Smooth muscle cell (in vitro differentiated cells): ENCODE measurements at regions not wholly inside any gene's neighbourhood (a gene's known extent, or its start where the extent isn't known, plus 50 kb on each side); places are given as distances from the start of the nearest gene placed in this dataset.

ENCODE experiments used
- DNase-seq: peaks from one replicate; lab custom pipeline; 2025; ENCODE audit not compliant: unreplicated experiment; lab: John Stamatoyannopoulos, UW
- H2AFZ ChIP-seq: fragments of 200-600 bp; sonication (generic); 2 replicates; pipeline ENCODE4 v1.6.0; 2016; ENCODE audit warnings: antibody characterized with exemption, low read depth, mild to moderate bottlenecking
- H3F3A ChIP-seq: fragments of 200-600 bp; sonication (generic); 2 replicates; pipeline ENCODE4 v1.6.0; 2017; ENCODE audit warnings: antibody characterized with exemption, low read depth
- H3K27ac ChIP-seq: fragments of 200-600 bp; sonication (generic); 2 replicates; pipeline ENCODE4 v1.5.1; 2016; ENCODE audit warnings: low read depth, mild to moderate bottlenecking
- H3K27me3 ChIP-seq: fragments of 200-600 bp; sonication (generic); 2 replicates; pipeline ENCODE4 v1.6.1; 2016; ENCODE audit warnings: low read depth, mild to moderate bottlenecking
- H3K36me3 ChIP-seq: fragments of 200-600 bp; sonication (generic); 2 replicates; pipeline ENCODE4 v1.5.1; 2016; ENCODE audit warnings: low read depth
- H3K4me1 ChIP-seq: fragments of 200-600 bp; sonication (generic); 2 replicates; pipeline ENCODE4 v1.5.1; 2016; ENCODE audit warnings: low read depth
- H3K4me2 ChIP-seq: fragments of 200-600 bp; sonication (generic); 2 replicates; pipeline ENCODE4 v1.6.0; 2016; ENCODE audit warnings: mild to moderate bottlenecking
- H3K4me3 ChIP-seq: fragments of 200-600 bp; sonication (generic); 2 replicates; pipeline ENCODE4 v1.5.1; 2016; ENCODE audit warnings: mild to moderate bottlenecking
- H3K79me2 ChIP-seq: fragments of 200-600 bp; sonication (generic); 2 replicates; pipeline ENCODE4 v1.6.0; 2016; ENCODE audit warnings: low read depth, mild to moderate bottlenecking
- H3K9ac ChIP-seq: fragments of 200-600 bp; sonication (generic); 2 replicates; pipeline ENCODE4 v1.6.0; 2016; ENCODE audit warnings: low read depth
- H3K9me3 ChIP-seq: fragments of 200-600 bp; sonication (generic); replicated peaks from 2 replicates; pipeline ENCODE4 v1.5.1; 2016; ENCODE audit warnings: low read depth
- H4K20me1 ChIP-seq: fragments of 200-600 bp; sonication (generic); 2 replicates; pipeline ENCODE4 v1.6.0; 2016; ENCODE audit warnings: low read depth
- WGBS: methylation state at CpG from one replicate; pipeline ENCODE4 v1.1.7; 2016; ENCODE audit warnings: low lambda C conversion rate; 5-methylcytosine and 5-hydroxymethylcytosine counted together
- TF ChIP-seq, protein P1 (sequence below): fragments of 200-600 bp; sonication (generic); IDR thresholded peaks from 2 replicates; pipeline ENCODE4 v1.5.1; 2017; ENCODE audit warnings: borderline replicate concordance, mild to moderate bottlenecking, antibody characterized with exemption; ENCODE audit not compliant: insufficient read depth, poor library complexity, severe bottlenecking

DNA sequence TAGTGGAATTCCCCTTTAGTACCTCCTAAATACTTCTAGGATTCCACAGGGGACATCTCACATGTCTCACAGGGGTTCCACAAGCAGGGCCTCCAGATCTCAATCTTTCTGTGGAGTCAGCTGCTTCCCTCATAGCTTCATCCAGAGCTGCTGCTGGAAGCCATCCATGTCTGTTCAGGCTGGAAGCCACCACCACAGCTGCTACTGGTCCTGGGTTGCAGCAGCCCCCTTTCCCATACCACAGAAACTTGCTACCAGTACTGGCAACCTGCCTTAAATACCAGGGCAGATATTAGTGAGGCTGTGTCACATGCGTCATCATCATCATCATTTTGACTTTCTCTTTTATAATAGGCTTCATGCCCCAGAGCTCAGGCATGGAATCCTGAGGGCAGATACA is 242.7 kb upstream of the NCAM1 start:
- no peak overlapping the region for H3K4me3 ChIP-seq
- H3K9me3 ChIP-seq: no peaks in the 10 kb centered on the region
- peaks cover 3% of the 10 kb centered on the region for H3K27me3 ChIP-seq
- no peaks in the 10 kb centered on the region for H4K20me1 ChIP-seq
- no peaks in the 10 kb centered on the region for H3K79me2 ChIP-seq
- no peak overlapping the region for H2AFZ ChIP-seq
- H3F3A ChIP-seq: no peaks in the 10 kb centered on the region
- TF ChIP-seq, protein P1, sequence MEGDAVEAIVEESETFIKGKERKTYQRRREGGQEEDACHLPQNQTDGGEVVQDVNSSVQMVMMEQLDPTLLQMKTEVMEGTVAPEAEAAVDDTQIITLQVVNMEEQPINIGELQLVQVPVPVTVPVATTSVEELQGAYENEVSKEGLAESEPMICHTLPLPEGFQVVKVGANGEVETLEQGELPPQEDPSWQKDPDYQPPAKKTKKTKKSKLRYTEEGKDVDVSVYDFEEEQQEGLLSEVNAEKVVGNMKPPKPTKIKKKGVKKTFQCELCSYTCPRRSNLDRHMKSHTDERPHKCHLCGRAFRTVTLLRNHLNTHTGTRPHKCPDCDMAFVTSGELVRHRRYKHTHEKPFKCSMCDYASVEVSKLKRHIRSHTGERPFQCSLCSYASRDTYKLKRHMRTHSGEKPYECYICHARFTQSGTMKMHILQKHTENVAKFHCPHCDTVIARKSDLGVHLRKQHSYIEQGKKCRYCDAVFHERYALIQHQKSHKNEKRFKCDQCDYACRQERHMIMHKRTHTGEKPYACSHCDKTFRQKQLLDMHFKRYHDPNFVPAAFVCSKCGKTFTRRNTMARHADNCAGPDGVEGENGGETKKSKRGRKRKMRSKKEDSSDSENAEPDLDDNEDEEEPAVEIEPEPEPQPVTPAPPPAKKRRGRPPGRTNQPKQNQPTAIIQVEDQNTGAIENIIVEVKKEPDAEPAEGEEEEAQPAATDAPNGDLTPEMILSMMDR: no peak
- no peak for DNase-seq
- no peak overlapping the region for H3K9ac ChIP-seq
- H3K4me1 ChIP-seq: no peaks in the 10 kb centered on the region
- H3K4me2 ChIP-seq: no peak overlapping the region
- H3K36me3 ChIP-seq: no peaks in the 10 kb centered on the region
- no peak overlapping the region for H3K27ac ChIP-seq
- WGBS: 0% methylated on average over 1 of the region's 1 CpG

DNA sequence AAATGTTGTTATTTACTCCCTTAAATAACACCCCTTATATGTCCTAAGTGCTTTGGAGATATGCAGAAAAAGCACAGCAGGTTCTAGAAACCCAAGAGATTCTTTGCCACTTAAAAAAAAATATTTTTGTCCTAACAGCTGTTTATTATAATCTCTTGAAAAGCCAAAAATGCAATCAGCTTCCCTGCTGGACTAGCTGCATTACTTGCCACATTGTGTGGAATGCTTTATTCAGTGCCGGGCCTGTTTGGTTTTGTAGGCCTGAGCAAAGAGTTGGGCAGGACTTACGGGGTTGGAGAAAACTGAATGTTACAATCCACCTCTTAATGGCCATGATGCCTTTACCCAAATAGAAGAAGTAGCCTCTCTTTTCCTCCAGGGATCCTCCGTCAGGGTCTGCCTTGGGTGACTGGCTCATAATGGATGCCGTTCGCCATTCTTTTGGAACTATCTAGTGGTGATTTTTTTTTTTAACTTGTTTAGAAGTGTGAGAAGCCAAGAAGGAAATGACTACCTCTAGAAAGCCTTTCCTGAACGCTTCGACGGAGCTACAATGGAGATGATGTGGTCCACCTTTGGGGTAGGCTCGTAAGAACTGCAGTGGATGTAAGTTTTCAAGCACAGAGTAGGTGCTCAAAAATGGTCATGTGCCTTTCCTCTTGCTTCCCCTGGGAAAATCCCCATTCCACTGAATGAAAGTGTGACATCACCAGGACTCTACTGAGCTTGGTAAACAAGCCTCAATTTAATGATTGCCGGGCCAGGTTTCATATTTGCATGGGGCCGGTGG is 241.3 kb upstream of the NCAM1 start:
- TF ChIP-seq, protein P1: no peak
- 94% methylated on average over 11 of the region's 11 CpGs for WGBS
- no peaks in the 10 kb centered on the region for H3F3A ChIP-seq
- H3K4me1 ChIP-seq: no peaks in the 10 kb centered on the region
- H3K36me3 ChIP-seq: no peaks in the 10 kb centered on the region
- H3K27me3 ChIP-seq: peaks cover 3% of the 10 kb centered on the region
- H3K4me3 ChIP-seq: no peak overlapping the region
- no peaks in the 10 kb centered on the region for H3K79me2 ChIP-seq
- no peak overlapping the region for H3K9ac ChIP-seq
- no peak for DNase-seq
- no peak overlapping the region for H2AFZ ChIP-seq
- no peaks in the 10 kb centered on the region for H4K20me1 ChIP-seq
- no peak overlapping the region for H3K4me2 ChIP-seq
- no peak overlapping the region for H3K27ac ChIP-seq
- no peaks in the 10 kb centered on the region for H3K9me3 ChIP-seq

DNA sequence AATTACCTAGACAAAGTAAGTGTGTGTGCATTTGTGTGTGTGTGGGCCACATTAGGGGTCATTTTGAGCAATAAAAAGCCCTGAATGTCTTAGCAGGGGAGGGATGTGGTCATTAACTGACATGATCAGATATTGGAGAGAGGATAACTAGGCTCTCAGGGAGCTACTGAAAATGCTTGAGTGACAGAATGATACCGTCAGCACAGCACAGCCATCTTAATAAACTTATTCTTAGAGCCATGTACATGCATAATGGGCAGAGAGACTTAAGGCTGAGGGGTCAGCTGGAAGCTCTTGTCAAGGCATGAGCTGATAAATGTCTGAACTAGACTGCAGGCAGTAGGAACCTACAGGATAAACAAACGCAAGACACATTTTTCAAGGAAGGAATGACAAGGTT is 239.1 kb upstream of the NCAM1 start:
- H3K4me3 ChIP-seq: no peak overlapping the region
- no peak overlapping the region for H3K27ac ChIP-seq
- DNase-seq: no peak
- TF ChIP-seq, protein P1: no peak
- no peaks in the 10 kb centered on the region for H3F3A ChIP-seq
- H3K9ac ChIP-seq: no peak overlapping the region
- no peaks in the 10 kb centered on the region for H3K4me1 ChIP-seq
- peaks cover 3% of the 10 kb centered on the region for H3K27me3 ChIP-seq
- no peaks in the 10 kb centered on the region for H4K20me1 ChIP-seq
- no peaks in the 10 kb centered on the region for H3K9me3 ChIP-seq
- WGBS: 85% methylated on average over 2 of the region's 2 CpGs
- no peak overlapping the region for H2AFZ ChIP-seq
- no peaks in the 10 kb centered on the region for H3K79me2 ChIP-seq
- no peak overlapping the region for H3K4me2 ChIP-seq
- H3K36me3 ChIP-seq: no peaks in the 10 kb centered on the region

DNA sequence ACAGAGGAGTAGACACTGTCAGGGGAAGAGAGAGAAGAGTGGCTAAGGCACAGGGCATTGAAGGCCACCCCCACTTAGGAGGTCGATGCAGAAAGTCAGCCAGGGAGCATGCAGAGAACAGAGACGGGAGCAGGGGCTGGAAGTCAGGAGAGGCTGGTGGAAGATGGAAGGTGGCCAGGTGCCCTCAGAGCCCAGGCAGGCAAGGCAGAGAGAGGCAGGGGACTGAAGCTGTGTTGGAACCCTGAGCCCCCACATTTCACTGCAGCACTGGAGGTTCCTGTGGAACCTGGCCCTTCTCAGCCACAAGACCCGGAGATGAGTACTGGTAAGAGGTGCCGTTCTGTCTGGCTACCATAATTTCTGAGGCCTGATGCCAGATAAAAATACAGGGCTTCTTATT is 238.3 kb upstream of the NCAM1 start:
- Histone ChIP-seq H3K9ac (no peak overlapping the region), H3K36me3 (no peaks in the 10 kb centered on the region), H3K27me3 (peaks cover 3% of the 10 kb centered on the region), H3K4me2 (no peak overlapping the region), H2AFZ (no peak overlapping the region), H3K27ac (no peak overlapping the region), H4K20me1 (no peaks in the 10 kb centered on the region), H3K4me1 (no peaks in the 10 kb centered on the region), H3F3A (no peaks in the 10 kb centered on the region), H3K79me2 (no peaks in the 10 kb centered on the region), H3K9me3 (no peaks in the 10 kb centered on the region), H3K4me3 (no peak overlapping the region)
- TF ChIP-seq, protein P1: no peak
- WGBS: 86% methylated on average over 4 of the region's 4 CpGs
- DNase-seq: no peak
